H1 (cell line): ENCODE measurements at regions not wholly inside any gene's neighbourhood (a gene's known extent, or its start where the extent isn't known, plus 50 kb on each side); places are given as distances from the start of the nearest gene placed in this dataset.

Experiments used
- BCL11A ChIP-seq, 2 experiments: IDR thresholded peaks; one replicate each; pipeline ENCODE4 v1.6.1; 2011; ENCODE audit warnings: low read depth in 2 of 2, low read length in 2 of 2, mild to moderate bottlenecking in 2 of 2
- CBX5 ChIP-seq: fragments of 300-800, 300-1000 bp; sonication (generic); IDR thresholded peaks from 2 replicates; pipeline ENCODE4 v1.7.1; 2016; ENCODE audit warnings: antibody characterized with exemption, low read length, low read depth
- CHD1 ChIP-seq: IDR thresholded peaks from 2 replicates; pipeline ENCODE4 v1.6.1; 2012; ENCODE audit warnings: low read depth, low read length, improper control_type of control experiment
- PHF8 ChIP-seq: fragments of 200-600 bp; sonication (generic); conservative IDR thresholded peaks from 2 replicates; pipeline ENCODE4 v1.7.1; 2012; ENCODE audit warnings: low read depth, mild to moderate bottlenecking, inconsistent platforms, low read length, moderate library complexity

GRCh38 chr12:63223128-63223527 lies 72.1 kb upstream of the AVPR1A start (continued):
- TF ChIP-seq BCL11A (IDR thresholded peaks at IDR 0.05; ENCODE audit: low read depth in 2 of 2, low read length in 2 of 2): no peak
- TF ChIP-seq PHF8: no peak
- TF ChIP-seq CHD1: no peak
- no peak for TF ChIP-seq CBX5
- TF ChIP-seq, all 59 proteins: peak for 0
